Lower leg skin (tissue), 3 donors: ENCODE measurements at regions not wholly inside any gene's neighbourhood (a gene's known extent, or its start where the extent isn't known, plus 50 kb on each side); places are given as distances from the start of the nearest gene placed in this dataset.

Source experiments
- CTCF ChIP-seq, 3 donors: fragments of 450-650 bp; IDR thresholded peaks; one replicate each; pipeline ENCODE4 v1.5.1; 2016; ENCODE audit warnings: antibody characterized with exemption in 3 of 3, mild to moderate bottlenecking in 3 of 3, moderate library complexity in 2 of 3
- POLR2A ChIP-seq, 2 donors: fragments of 450-650 bp; IDR thresholded peaks; one replicate each; pipeline ENCODE4 v1.6.1; 2016 to 2017; ENCODE audit warnings: antibody characterized with exemption in 2 of 2, mild to moderate bottlenecking in 1 of 2, moderate library complexity in 1 of 2

GRCh38 chr7:53131697-53132096 lies 96.3 kb downstream of the POM121L12 start:
- TF ChIP-seq CTCF (IDR thresholded peaks at IDR 0.05) (no peak), POLR2A (IDR thresholded peaks at IDR 0.05) (no peak)
